ENCODE measurements at regions not wholly inside any gene's neighbourhood (a gene's known extent, or its start where the extent isn't known, plus 50 kb on each side); places are given as distances from the start of the nearest gene placed in this dataset.

DNA sequence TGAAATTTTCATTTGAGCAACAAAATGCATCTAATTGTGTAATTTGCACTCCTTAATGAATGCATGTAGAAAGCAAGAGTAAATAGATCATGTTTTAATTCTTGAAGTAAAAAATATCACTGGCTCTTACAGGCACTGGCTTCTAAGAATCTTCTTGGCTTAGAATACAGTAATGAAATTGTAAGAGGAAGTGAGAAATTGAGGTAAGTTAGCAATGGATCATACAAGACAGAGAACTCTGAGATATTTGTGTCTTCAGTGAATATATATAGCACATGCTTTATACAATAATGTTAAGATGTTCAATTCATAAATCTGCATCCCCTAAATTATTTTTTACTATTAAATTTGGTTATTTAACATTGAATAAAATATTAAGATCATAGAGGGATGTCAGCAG is 465.0 kb downstream of the CNTN3 start:
- TF ChIP-seq, protein P1, sequence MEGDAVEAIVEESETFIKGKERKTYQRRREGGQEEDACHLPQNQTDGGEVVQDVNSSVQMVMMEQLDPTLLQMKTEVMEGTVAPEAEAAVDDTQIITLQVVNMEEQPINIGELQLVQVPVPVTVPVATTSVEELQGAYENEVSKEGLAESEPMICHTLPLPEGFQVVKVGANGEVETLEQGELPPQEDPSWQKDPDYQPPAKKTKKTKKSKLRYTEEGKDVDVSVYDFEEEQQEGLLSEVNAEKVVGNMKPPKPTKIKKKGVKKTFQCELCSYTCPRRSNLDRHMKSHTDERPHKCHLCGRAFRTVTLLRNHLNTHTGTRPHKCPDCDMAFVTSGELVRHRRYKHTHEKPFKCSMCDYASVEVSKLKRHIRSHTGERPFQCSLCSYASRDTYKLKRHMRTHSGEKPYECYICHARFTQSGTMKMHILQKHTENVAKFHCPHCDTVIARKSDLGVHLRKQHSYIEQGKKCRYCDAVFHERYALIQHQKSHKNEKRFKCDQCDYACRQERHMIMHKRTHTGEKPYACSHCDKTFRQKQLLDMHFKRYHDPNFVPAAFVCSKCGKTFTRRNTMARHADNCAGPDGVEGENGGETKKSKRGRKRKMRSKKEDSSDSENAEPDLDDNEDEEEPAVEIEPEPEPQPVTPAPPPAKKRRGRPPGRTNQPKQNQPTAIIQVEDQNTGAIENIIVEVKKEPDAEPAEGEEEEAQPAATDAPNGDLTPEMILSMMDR (conservative IDR thresholded peaks at IDR 0.05): no peak
- no peak for TF ChIP-seq EZH2 (IDR thresholded peaks at IDR 0.05; ENCODE audit: low read depth)

Data from PC-9 (cell line).